ENCODE measurements at regions not wholly inside any gene's neighbourhood (a gene's known extent, or its start where the extent isn't known, plus 50 kb on each side); places are given as distances from the start of the nearest gene placed in this dataset.

DNA sequence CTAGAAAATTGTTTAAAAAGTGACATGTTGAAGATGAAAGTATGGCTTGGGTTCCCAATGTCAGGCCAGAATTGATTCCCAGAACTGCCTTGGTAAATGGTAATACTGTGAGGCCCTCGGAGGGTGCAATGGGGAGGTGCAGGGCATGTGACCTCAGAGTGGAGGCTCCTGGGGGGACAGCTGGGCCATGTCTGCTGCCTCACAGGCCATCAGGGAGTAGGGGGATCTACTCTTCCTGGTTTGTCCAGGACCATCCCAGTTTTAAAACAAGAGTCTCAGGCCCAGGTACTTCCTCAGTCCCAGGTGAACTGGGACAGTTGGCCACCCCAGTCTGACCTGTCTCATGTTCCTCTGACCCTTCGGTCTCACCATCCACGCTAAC is 55.3 kb upstream of the SNX9 start:
- H3K9me3 Mint-ChIP-seq, result no peaks in the 10 kb centered on the region; a peak in 1 of 5 replicates
- no peak overlapping the region; a peak in 1 of 7 replicates for H3K27ac Mint-ChIP-seq
- Histone ChIP-seq H3K14ac (ENCODE audit: insufficient read depth, low read length) (no peak overlapping the region), H3K4me2 (ENCODE audit: insufficient read depth, insufficient read length, low read length) (no peak overlapping the region), H2BK20ac (ENCODE audit: low read depth, low read length, poor library complexity, severe bottlenecking) (no peak overlapping the region), H2AFZ (ENCODE audit: low read length) (no peak overlapping the region), H3K9me3 (ENCODE audit: control insufficient read depth, low read depth, low read length) (no peaks in the 10 kb centered on the region), H3K9ac (ENCODE audit: extremely low read depth, insufficient read length, low read length) (no peak overlapping the region), H2BK12ac (ENCODE audit: insufficient read length, low read depth, low read length) (no peak overlapping the region), H3K4ac (ENCODE audit: low read depth, low read length) (no peak overlapping the region), H3K27me3 (ENCODE audit: insufficient read depth, low read length) (no peaks in the 10 kb centered on the region), H3K23ac (ENCODE audit: insufficient read length, low read depth, low read length) (no peak overlapping the region), H2BK15ac (ENCODE audit: low read depth, low read length) (no peak overlapping the region), H3K4me1 (ENCODE audit: insufficient read depth, low read length) (peaks cover 13% of the 10 kb centered on the region), H4K91ac (ENCODE audit: insufficient read length, low read depth, low read length) (no peak overlapping the region), H2BK5ac (ENCODE audit: insufficient read length, low read length) (no peak overlapping the region), H3K56ac (ENCODE audit: insufficient read length, low read depth, low read length) (no peak overlapping the region), H4K8ac (replicated peaks; ENCODE audit: insufficient read length, low read depth, low read length) (no peak overlapping the region), H2AK5ac (ENCODE audit: insufficient read length, low read length) (no peak overlapping the region), H3K23me2 (ENCODE audit: insufficient read length, low read depth, low read length, poor library complexity, severe bottlenecking) (no peaks in the 10 kb centered on the region), H3T11ph (ENCODE audit: low read length) (no peak overlapping the region), H4K20me1 (ENCODE audit: control insufficient read depth, insufficient read depth, insufficient read length) (no peaks in the 10 kb centered on the region), H3K18ac (ENCODE audit: insufficient read length, low read depth, low read length) (no peak overlapping the region), H3K79me1 (ENCODE audit: insufficient read depth, low read depth, low read length, poor library complexity, severe bottlenecking) (no peaks in the 10 kb centered on the region), H2BK120ac (ENCODE audit: low read depth, low read length, poor library complexity, severe bottlenecking) (no peak overlapping the region), H3K79me2 (ENCODE audit: insufficient read depth, low read length) (no peaks in the 10 kb centered on the region), H4K5ac (ENCODE audit: insufficient read length, low read depth, low read length) (no peak overlapping the region), H3K27ac (ENCODE audit: insufficient read length, low read depth, low read length) (no peak overlapping the region)
- peaks cover 3% of the 10 kb centered on the region for H3K27me3 Mint-ChIP-seq (ENCODE audit: low read depth)
- no peaks in the 10 kb centered on the region; a peak in 1 of 7 replicates for H3K36me3 Mint-ChIP-seq (ENCODE audit: insufficient read depth in 1 of 3, low read depth in 3 of 3)
- no peak overlapping the region; a peak in 1 of 5 replicates for H3K4me3 Mint-ChIP-seq
- TF ChIP-seq CTCF (conservative IDR thresholded peaks at IDR 0.05), result no peak
- no CpG with 5 or more reads among the region's 3 CpGs for WGBS (ENCODE audit: extremely low coverage, insufficient read length, low lambda C conversion rate)
- peaks cover 31 to 47% of the 10 kb centered on the region in 2 experiments for H3K4me1 Mint-ChIP-seq
- no peak for DNase-seq
